ENCODE measurements at regions not wholly inside any gene's neighbourhood (a gene's known extent, or its start where the extent isn't known, plus 50 kb on each side); places are given as distances from the start of the nearest gene placed in this dataset.

DNA sequence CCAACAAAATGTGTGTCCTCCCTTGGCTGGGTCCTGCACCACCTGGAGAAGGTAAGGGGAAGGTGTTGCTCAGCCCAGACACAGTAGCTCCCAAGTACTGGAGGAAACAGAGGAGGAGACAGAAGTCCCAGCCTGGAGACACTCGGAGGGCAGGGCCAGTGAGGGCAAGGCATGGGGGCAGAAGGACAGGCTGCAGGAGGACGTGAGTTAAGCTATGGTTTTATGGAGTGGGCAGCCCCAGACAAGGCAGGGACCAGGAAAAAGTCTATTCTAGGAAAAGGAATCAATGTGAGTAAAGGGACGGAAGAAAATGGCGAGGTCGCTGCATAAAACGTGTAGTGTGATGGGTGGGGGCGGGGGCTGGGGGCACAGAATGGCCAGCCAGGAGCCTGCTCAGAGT, 210.1 kb upstream of the DIO3 start:
- Mint-ChIP-seq H3K4me1 (ENCODE audit: low read depth) (no peaks in the 10 kb centered on the region), H3K27ac (no peak overlapping the region), H3K9me3 (ENCODE audit: insufficient read depth) (peaks cover 4% of the 10 kb centered on the region), H3K27me3 (ENCODE audit: low read depth) (no peaks in the 10 kb centered on the region), H3K36me3 (ENCODE audit: low read depth) (no peaks in the 10 kb centered on the region), H3K4me3 (no peak overlapping the region)
- ATAC-seq (no peak), DNase-seq (no peak)
- CTCF ChIA-PET: no interaction called here
- POLR2A ChIA-PET: interaction anchor here (0.6 kb wide), 1 partner anchor 38 kb away, joined by 3 read pairs; no protein-coding TSS in a partner anchor

DNA sequence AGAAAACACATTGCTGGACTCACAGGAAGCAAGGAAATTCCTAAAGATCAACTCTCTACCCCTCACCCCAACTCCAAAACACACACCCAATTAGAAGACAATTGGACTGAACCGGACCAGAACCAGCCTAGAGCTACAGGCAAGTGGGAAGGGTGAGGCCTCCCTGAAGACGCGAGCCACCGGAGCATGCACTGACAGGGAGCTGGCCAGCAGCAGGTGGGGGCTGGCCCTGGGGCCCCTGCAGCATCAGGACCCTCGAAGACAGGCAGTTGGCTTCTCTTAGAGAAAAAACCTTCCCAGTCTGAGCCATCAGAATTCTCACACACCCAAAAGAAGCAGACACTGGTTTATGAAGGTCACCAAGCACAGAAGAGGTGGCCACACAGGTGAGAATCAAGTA, 209.5 kb upstream of the DIO3 start:
- POLR2A ChIA-PET: no interaction called here

GRCh38 chr14:101352567-101352966, 208.7 kb upstream of the DIO3 start:
- H3K4me3 Mint-ChIP-seq: no peak overlapping the region
- CTCF ChIA-PET: no interaction called here
- peaks cover 13% of the 10 kb centered on the region for H3K9me3 Mint-ChIP-seq (ENCODE audit: insufficient read depth)
- H3K4me1 Mint-ChIP-seq (ENCODE audit: low read depth): no peaks in the 10 kb centered on the region
- no peak overlapping the region for H3K27ac Mint-ChIP-seq
- ATAC-seq (no peak), DNase-seq (no peak)
- no peaks in the 10 kb centered on the region for H3K27me3 Mint-ChIP-seq (ENCODE audit: low read depth)
- POLR2A ChIA-PET: no interaction called here
- no peaks in the 10 kb centered on the region for H3K36me3 Mint-ChIP-seq (ENCODE audit: low read depth)

More for the DNA sequence above, 209.5 kb upstream of the DIO3 start:
- Mint-ChIP-seq H3K4me1 (ENCODE audit: low read depth) (no peaks in the 10 kb centered on the region), H3K9me3 (ENCODE audit: insufficient read depth) (peaks cover 9% of the 10 kb centered on the region), H3K36me3 (ENCODE audit: low read depth) (no peaks in the 10 kb centered on the region), H3K27me3 (ENCODE audit: low read depth) (no peaks in the 10 kb centered on the region), H3K27ac (no peak overlapping the region), H3K4me3 (no peak overlapping the region)
- ATAC-seq (no peak), DNase-seq (no peak)
- CTCF ChIA-PET: no interaction called here

DNA sequence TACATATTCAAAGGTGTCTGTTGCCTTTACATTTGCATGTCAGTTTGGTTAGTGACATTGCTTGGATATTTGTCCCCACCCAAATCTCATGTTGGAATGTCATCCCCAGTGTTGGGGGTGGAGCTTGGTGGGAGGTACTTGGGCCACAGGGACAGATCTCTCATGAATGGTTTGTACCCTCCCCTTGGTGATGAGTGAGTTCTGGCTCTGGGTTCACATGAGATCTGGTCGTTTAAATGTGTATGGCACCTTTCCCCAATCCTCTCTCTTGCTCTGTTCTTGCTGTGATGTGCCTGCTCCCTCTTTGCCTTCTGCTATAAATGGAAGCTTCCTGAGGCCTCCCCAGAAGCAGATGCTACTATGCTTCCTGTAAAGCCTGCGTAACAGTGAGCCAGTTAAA, 207.9 kb upstream of the DIO3 start:
- Mint-ChIP-seq H3K36me3 (ENCODE audit: low read depth) (no peaks in the 10 kb centered on the region), H3K9me3 (ENCODE audit: insufficient read depth) (peaks cover 13% of the 10 kb centered on the region), H3K27me3 (ENCODE audit: low read depth) (no peaks in the 10 kb centered on the region), H3K4me3 (no peak overlapping the region), H3K4me1 (ENCODE audit: low read depth) (no peaks in the 10 kb centered on the region), H3K27ac (no peak overlapping the region)
- DNase-seq (no peak), ATAC-seq (no peak)
- ChIA-PET CTCF (no interaction called here), POLR2A (no interaction called here)

- Mint-ChIP-seq H3K9me3 (ENCODE audit: insufficient read depth) (peaks cover 13% of the 10 kb centered on the region), H3K4me1 (ENCODE audit: low read depth) (no peaks in the 10 kb centered on the region), H3K27ac (no peak overlapping the region), H3K27me3 (ENCODE audit: low read depth) (no peaks in the 10 kb centered on the region), H3K36me3 (ENCODE audit: low read depth) (no peaks in the 10 kb centered on the region), H3K4me3 (no peak overlapping the region)
- ChIA-PET POLR2A (no interaction called here), CTCF (no interaction called here)
- DNase-seq (no peak), ATAC-seq (no peak)
Measured at GRCh38 chr14:101354726-101355125, 206.6 kb upstream of the DIO3 start.

- H3K4me3 Mint-ChIP-seq: no peak overlapping the region
- H3K27ac Mint-ChIP-seq: no peak overlapping the region
- ChIA-PET POLR2A (no interaction called here), CTCF (no interaction called here)
- DNase-seq (no peak), ATAC-seq (no peak)
- no peaks in the 10 kb centered on the region for H3K4me1 Mint-ChIP-seq (ENCODE audit: low read depth)
- no peaks in the 10 kb centered on the region for H3K36me3 Mint-ChIP-seq (ENCODE audit: low read depth)
- peaks cover 10% of the 10 kb centered on the region for H3K9me3 Mint-ChIP-seq (ENCODE audit: insufficient read depth)
- no peaks in the 10 kb centered on the region for H3K27me3 Mint-ChIP-seq (ENCODE audit: low read depth)
Measured at GRCh38 chr14:101355284-101355683, 206.0 kb upstream of the DIO3 start.

DNA sequence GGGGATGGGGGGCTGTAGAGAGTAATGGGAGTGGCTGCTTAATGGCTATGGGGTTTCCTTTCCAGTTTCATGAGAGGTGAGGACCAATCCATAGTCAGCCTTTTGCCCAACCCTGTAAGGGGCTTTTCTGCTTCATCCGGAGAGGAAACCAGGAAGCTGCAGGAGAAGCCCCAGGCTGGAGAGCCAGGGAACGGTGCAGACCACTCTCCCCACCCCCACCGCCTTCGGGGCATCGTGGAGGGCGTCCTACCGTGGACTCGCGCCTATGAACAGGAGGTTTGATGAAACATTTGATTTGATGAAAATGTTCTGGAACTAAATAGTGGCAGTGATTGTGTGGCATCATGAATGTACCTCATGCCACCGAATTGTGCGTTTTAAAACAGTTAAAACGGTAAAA, 204.3 kb upstream of the DIO3 start:
- H3K36me3 Mint-ChIP-seq (ENCODE audit: low read depth): no peaks in the 10 kb centered on the region
- ChIA-PET POLR2A (no interaction called here), CTCF (no interaction called here)
- ATAC-seq: no peak
- no peak overlapping the region for H3K4me3 Mint-ChIP-seq
- H3K4me1 Mint-ChIP-seq (ENCODE audit: low read depth): no peaks in the 10 kb centered on the region
- H3K9me3 Mint-ChIP-seq (ENCODE audit: insufficient read depth): peaks cover 10% of the 10 kb centered on the region
- no peak overlapping the region for H3K27ac Mint-ChIP-seq
- H3K27me3 Mint-ChIP-seq (ENCODE audit: low read depth): peaks cover 3% of the 10 kb centered on the region
- no peak for DNase-seq

- peaks cover 10% of the 10 kb centered on the region for H3K9me3 Mint-ChIP-seq (ENCODE audit: insufficient read depth)
- H3K27ac Mint-ChIP-seq: no peak overlapping the region
- no peaks in the 10 kb centered on the region for H3K4me1 Mint-ChIP-seq (ENCODE audit: low read depth)
Measured at GRCh38 chr14:101357559-101358319, 203.6 kb upstream of the DIO3 start.

GRCh38 chr14:101358320-101359125, 202.8 kb upstream of the DIO3 start:
- CTCF ChIA-PET: no interaction called here
- no peak for DNase-seq

More at GRCh38 chr14:101357559-101358319, 203.6 kb upstream of the DIO3 start:
- DNase-seq (no peak), ATAC-seq (no peak)
- ChIA-PET CTCF (no interaction called here), POLR2A (no interaction called here)
- H3K4me3 Mint-ChIP-seq: no peak overlapping the region
- H3K27me3 Mint-ChIP-seq (ENCODE audit: low read depth): peaks cover 5% of the 10 kb centered on the region
- no peaks in the 10 kb centered on the region for H3K36me3 Mint-ChIP-seq (ENCODE audit: low read depth)

DNA sequence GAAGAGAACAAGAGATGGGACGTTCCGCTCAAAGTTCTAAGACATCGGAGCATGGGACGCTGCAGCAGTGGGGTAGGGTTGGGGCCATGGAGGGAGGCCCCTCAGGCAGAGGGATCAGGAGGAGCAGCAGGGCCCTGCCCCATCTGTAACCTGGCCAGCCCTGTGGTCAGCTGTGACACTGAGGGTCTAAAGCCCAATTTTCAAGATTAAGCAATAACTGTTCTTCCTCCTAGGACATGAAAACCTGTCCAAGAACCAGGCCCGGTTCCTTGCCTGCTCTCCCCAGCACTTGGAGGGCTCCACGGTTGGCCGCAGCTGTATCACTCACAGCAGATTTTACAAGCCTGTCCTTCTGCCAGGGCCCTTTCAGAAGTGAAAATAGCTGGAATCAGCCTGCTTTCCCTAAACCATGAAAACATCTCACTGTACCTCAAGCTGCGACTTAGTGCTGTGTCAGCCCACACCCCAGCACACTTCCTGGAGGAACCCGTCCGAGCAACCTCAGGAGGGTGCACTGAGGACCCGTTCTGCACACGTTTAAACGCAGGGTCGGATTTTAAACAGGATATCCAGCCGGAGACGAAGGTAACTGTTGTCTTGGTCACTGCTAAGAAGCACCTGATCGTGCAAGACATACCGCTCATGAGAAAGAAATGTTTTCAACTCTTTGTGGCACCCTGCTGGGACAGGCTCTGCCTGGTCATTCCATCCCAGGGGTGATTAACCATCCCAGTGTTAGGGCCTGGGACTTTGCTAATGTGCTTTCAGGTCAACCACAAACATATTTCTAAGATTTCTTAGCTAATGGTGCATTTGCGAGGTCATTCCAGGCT, 201.9 kb upstream of the DIO3 start:
- no peak overlapping the region for H3K4me3 Mint-ChIP-seq
- CTCF ChIA-PET: no interaction called here

More at GRCh38 chr14:101358320-101359125, 202.8 kb upstream of the DIO3 start:
- no peak overlapping the region for H3K27ac Mint-ChIP-seq
- no peaks in the 10 kb centered on the region for H3K4me1 Mint-ChIP-seq (ENCODE audit: low read depth)
- peaks cover 10% of the 10 kb centered on the region for H3K9me3 Mint-ChIP-seq (ENCODE audit: insufficient read depth)
- no peak for ATAC-seq
- H3K4me3 Mint-ChIP-seq: no peak overlapping the region
- H3K27me3 Mint-ChIP-seq (ENCODE audit: low read depth): peaks cover 5% of the 10 kb centered on the region
- POLR2A ChIA-PET: no interaction called here
- H3K36me3 Mint-ChIP-seq (ENCODE audit: low read depth): no peaks in the 10 kb centered on the region

GRCh38 chr14:101360054-101360911, 201.0 kb upstream of the DIO3 start:
- Mint-ChIP-seq H3K36me3 (ENCODE audit: low read depth) (no peaks in the 10 kb centered on the region), H3K27me3 (ENCODE audit: low read depth) (peaks cover 5% of the 10 kb centered on the region), H3K9me3 (ENCODE audit: insufficient read depth) (peaks cover 10% of the 10 kb centered on the region), H3K27ac (no peak overlapping the region), H3K4me3 (no peak overlapping the region), H3K4me1 (ENCODE audit: low read depth) (no peaks in the 10 kb centered on the region)
- DNase-seq (peak; percentile 1), ATAC-seq (no peak)
- ChIA-PET CTCF (no interaction called here), POLR2A (no interaction called here)

More for the DNA sequence above, 201.9 kb upstream of the DIO3 start:
- peaks cover 5% of the 10 kb centered on the region for H3K27me3 Mint-ChIP-seq (ENCODE audit: low read depth)
- H3K4me1 Mint-ChIP-seq (ENCODE audit: low read depth): no peaks in the 10 kb centered on the region
- ATAC-seq (no peak), DNase-seq (no peak)
- H3K27ac Mint-ChIP-seq: no peak overlapping the region
- H3K9me3 Mint-ChIP-seq (ENCODE audit: insufficient read depth): peaks cover 10% of the 10 kb centered on the region
- POLR2A ChIA-PET: no interaction called here
- H3K36me3 Mint-ChIP-seq (ENCODE audit: low read depth): no peaks in the 10 kb centered on the region

All from activated CD8-positive, alpha-beta T cell treated with anti-CD3 and anti-CD28 coated beads, Interleukin-2, amount 10 ng/mL, durations not matched to agents 7 days and 5 days (primary cell).